Memory B cell (primary cell): ENCODE measurements at regions not wholly inside any gene's neighbourhood (a gene's known extent, or its start where the extent isn't known, plus 50 kb on each side); places are given as distances from the start of the nearest gene placed in this dataset.

ENCODE experiments used
- ATAC-seq: fragments of 150-1000 bp; cut with Tn5 transposase; 2 replicates; pipeline ENCODE4 v1.10.0; 2021; ENCODE audit warnings: low read depth, mild to moderate bottlenecking, moderate library complexity
- DNase-seq, 2 donors: peaks; one replicate each; pipeline ENCODE4 v3.0.0; 2022; ENCODE audit warnings: low spot score in 2 of 2
- H3K27ac Mint-ChIP-seq: one replicate; pipeline ENCODE4 v1.8.0; 2022; ENCODE audit warnings: mild to moderate bottlenecking, moderate library complexity, mixed read lengths
- H3K27me3 Mint-ChIP-seq: one replicate; pipeline ENCODE4 v1.8.0; 2022; ENCODE audit warnings: mixed read lengths
- H3K36me3 Mint-ChIP-seq: one replicate; pipeline ENCODE4 v1.8.0; 2022; ENCODE audit warnings: mild to moderate bottlenecking, mixed read lengths
- H3K4me1 Mint-ChIP-seq: one replicate; pipeline ENCODE4 v1.8.0; 2022; ENCODE audit warnings: mixed read lengths
- H3K4me3 Mint-ChIP-seq: one replicate; pipeline ENCODE4 v1.8.0; 2022; ENCODE audit warnings: mild to moderate bottlenecking, moderate library complexity, mixed read lengths
- H3K9me3 Mint-ChIP-seq: one replicate; pipeline ENCODE4 v1.8.0; 2022; ENCODE audit warnings: mixed read lengths

DNA sequence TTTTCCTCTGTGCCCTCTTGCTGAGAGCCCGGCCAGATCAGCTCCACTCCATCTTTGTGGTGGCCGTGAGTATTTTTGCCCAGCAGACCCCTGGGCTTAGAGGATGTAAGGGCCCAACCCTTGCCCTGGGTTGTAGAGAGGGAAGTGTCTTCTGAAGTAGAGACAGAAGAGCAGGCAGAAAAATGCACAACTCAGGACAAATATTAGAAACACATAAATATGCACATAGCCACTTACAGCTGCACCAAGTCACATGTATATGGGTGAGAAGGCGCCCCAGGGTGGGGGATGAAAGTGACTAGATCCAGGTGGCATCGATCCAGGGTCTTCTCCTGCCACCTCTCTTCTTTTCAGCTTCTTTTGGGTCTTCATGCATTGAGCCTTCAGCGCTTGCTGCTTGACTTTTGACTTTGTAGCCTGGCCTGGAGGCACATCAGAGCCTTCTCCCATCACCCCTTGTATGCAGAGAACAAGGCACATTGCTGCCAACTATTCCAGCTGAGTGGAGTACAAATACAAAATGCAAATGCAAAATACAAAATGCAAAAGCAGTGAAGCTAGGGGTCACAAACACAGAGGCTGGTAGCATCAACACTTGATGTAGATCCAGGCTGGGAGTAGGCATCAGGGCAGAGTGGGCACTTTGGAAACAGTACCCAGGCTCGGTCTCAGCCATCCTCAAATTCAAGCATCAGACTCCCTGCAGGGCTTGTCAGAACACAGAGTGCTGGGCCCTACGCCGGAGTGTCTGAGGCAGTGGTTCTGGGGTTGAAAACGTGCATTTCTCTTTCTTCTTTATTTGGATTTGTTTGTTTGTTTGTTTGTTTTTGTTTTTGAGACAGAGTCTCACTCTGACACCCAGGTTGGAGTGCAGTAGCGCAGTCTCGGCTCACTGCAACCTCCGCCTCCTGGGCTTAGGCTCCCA, 133.0 kb downstream of the ASB7 start:
- Mint-ChIP-seq H3K36me3 (no peaks in the 10 kb centered on the region), H3K27me3 (peaks cover 1% of the 10 kb centered on the region), H3K4me3 (no peak overlapping the region), H3K9me3 (peaks cover 2% of the 10 kb centered on the region), H3K27ac (no peak overlapping the region), H3K4me1 (no peaks in the 10 kb centered on the region)
- no peak for DNase-seq
- no peak for ATAC-seq

DNA sequence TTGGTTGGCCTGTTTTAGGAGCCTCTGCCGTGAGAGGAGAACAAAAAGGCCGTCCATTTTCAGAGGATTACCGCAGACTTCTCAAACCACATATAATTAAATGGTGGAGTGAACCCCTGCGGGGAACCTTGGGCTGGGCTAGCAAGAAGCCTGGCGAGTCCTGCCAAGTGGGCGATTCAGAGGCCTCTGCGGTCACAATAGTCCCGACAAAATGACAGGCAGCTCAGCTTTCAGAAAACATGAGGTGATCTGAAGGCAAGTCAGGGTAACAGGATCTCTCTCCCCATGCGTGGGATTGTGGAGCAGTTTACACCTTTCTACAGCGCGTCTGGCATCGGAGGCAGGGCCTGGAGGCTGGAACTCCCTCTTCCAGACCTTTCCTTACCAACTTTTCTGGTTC, 134.8 kb downstream of the ASB7 start:
- ATAC-seq = no peak

DNA sequence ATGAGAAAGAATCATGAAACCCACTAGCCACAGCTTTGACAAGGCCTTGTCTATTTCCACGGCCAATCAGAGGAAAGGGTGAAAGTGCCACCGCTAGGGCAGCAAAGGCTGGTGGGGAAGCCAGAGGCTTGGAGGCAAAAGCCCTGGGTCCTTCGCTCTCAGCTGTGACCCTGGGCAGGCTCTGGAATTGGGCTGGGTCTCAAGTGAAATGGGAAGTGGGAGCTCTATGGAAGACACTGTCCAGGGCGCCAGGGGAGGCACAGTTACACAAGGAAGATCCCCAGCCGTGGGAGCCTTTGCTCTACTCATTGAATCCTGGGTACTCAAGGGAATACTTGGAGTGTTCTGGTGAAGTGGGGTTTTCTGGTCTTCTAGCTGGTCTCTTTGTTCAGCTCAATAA, 136.2 kb downstream of the ASB7 start:
- Mint-ChIP-seq H3K4me3 (no peak overlapping the region), H3K36me3 (no peaks in the 10 kb centered on the region), H3K27me3 (peaks cover 2% of the 10 kb centered on the region), H3K4me1 (no peaks in the 10 kb centered on the region), H3K27ac (no peak overlapping the region), H3K9me3 (peaks cover 2% of the 10 kb centered on the region)
- DNase-seq = no peak
- ATAC-seq = no peak

More for the DNA sequence above, 134.8 kb downstream of the ASB7 start:
- DNase-seq = no peak
- no peaks in the 10 kb centered on the region for H3K36me3 Mint-ChIP-seq
- H3K4me1 Mint-ChIP-seq = no peaks in the 10 kb centered on the region
- no peak overlapping the region for H3K27ac Mint-ChIP-seq
- peaks cover 2% of the 10 kb centered on the region for H3K9me3 Mint-ChIP-seq
- no peaks in the 10 kb centered on the region for H3K27me3 Mint-ChIP-seq
- no peak overlapping the region for H3K4me3 Mint-ChIP-seq

DNA sequence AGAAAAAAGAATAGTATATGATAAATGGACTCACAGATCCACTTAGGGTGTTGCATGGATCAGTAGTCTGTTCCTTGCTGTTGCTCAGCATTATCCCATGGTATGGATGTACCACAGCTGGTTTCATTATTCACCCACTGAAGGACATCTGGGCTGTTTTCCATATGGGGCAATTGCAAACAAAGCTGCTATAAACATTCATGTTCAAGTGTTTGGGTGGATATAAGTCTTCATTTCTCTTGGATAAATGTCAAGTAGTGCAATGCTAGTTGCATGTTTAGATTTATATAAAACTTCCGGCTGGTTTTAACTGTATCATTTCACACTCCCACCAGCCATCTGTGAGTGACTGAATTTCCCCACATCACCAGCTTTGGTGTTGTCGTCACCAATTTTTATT, 137.7 kb downstream of the ASB7 start:
- Mint-ChIP-seq H3K9me3 (peaks cover under 1% of the 10 kb centered on the region), H3K36me3 (no peaks in the 10 kb centered on the region), H3K4me1 (no peaks in the 10 kb centered on the region), H3K27ac (no peak overlapping the region), H3K27me3 (peaks cover 3% of the 10 kb centered on the region), H3K4me3 (no peak overlapping the region)
- DNase-seq (no peak), ATAC-seq (no peak)

DNA sequence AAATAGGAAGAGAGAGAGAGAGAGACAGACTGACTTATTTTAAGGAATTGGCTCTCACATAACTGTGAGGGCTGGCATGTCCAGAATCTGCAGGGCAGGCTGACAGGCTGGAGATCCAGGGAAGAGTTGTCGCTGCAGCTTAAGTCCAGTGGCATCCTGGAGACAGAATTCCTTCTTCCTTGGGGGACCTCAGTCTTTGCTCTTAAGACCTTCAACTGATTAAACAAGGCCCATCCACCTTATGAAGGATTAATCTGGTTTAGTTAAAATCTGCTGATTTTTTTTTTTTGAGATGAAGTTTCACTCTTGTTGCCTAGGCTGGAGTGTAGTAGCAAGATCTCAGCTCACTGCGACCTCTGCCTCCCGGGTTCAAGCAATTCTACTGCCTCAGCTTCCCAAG, 128.0 kb upstream of the ALDH1A3 start:
- no peak for ATAC-seq
- Mint-ChIP-seq H3K4me1 (no peaks in the 10 kb centered on the region), H3K36me3 (no peaks in the 10 kb centered on the region), H3K4me3 (no peak overlapping the region), H3K9me3 (peaks cover 5% of the 10 kb centered on the region), H3K27ac (no peak overlapping the region), H3K27me3 (peaks cover 8% of the 10 kb centered on the region)
- no peak for DNase-seq

DNA sequence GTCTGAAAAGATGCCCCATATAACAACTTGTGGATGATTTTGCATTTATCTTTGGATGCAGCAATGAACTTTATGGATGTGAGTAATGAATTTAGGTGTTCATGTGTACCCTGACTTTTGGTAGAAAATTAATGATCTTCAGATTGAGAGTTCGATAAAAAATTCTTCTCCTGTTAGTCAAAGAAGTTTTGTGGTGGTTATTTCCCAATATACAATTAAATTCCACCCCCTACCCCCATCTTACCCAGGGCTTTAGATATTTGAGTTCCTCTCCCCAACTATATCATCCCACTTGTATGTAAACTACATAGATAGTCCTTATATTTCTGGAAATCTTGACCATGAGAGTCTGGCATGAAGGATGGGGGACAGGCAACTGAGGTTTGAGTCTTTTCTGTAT, 126.1 kb upstream of the ALDH1A3 start:
- no peak overlapping the region for H3K4me3 Mint-ChIP-seq
- H3K36me3 Mint-ChIP-seq = no peaks in the 10 kb centered on the region
- H3K4me1 Mint-ChIP-seq = no peaks in the 10 kb centered on the region
- DNase-seq (no peak), ATAC-seq (no peak)
- H3K27me3 Mint-ChIP-seq = peaks cover 8% of the 10 kb centered on the region
- H3K9me3 Mint-ChIP-seq = no peaks in the 10 kb centered on the region
- H3K27ac Mint-ChIP-seq = no peak overlapping the region

DNA sequence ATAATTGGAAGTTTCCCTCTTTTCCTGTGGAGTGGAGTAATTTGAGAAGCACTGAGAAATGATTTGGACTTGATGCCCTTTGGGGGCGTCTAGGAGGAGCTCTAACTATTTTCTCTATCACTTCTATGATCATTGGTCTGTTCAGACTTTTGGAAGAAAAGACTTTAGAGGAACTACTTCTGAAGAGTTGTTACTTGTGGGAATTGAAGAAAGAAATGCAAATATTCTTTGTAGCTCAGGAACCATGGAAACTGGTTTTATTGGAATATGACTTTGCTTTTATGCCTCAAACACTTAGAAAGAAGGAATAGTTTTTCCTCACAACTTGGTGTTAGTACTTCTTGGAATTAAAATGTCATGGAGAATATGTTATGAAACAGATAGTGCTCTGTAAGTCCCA, 122.0 kb upstream of the ALDH1A3 start:
- no peak overlapping the region for H3K27ac Mint-ChIP-seq
- H3K36me3 Mint-ChIP-seq = no peaks in the 10 kb centered on the region
- H3K4me1 Mint-ChIP-seq = no peaks in the 10 kb centered on the region
- ATAC-seq (no peak), DNase-seq (no peak)
- H3K9me3 Mint-ChIP-seq = no peaks in the 10 kb centered on the region
- H3K4me3 Mint-ChIP-seq = no peak overlapping the region
- peaks cover 15% of the 10 kb centered on the region for H3K27me3 Mint-ChIP-seq

DNA sequence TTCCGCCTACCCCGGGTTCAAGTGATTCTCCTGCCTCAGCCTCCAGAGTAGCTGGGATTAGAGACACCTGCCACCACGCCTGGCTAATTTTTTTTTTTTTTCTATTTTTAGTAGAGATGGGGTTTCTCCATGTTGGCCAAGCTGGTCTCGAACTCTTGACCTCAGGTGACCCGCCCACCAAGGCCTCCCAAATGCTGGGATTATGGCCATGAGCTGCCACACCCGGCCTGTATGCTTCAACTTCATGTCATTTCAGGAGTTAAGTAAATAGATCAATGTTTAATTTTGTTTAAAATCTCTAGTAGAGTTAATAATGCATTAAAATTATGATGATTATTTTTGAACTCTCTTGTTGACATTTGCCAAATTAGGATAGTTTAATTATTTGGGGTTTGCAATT, 121.1 kb upstream of the ALDH1A3 start:
- Mint-ChIP-seq H3K27me3 (peaks cover 13% of the 10 kb centered on the region), H3K4me1 (no peaks in the 10 kb centered on the region), H3K4me3 (no peak overlapping the region), H3K9me3 (no peaks in the 10 kb centered on the region), H3K27ac (no peak overlapping the region), H3K36me3 (no peaks in the 10 kb centered on the region)
- DNase-seq = no peak
- no peak for ATAC-seq

DNA sequence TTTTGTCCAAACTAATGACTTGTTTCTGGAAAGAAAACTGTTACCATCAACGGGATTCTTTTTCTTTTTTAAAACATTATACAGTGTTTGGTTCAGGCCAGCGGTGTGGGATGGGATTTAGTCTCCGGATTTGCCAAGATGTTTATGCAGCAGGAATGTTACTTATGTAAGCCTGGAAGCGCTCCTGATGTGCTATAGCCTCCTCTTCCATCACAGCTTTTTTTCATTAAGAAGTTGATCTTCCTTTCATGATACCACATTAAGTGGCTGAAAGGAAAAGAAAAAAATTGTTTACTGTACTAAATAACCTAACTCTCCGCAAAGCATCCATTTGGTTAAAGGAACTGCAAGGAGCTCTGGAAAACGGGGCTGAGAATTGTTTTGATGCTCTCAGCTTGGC, 120.5 kb upstream of the ALDH1A3 start:
- Mint-ChIP-seq H3K4me1 (no peaks in the 10 kb centered on the region), H3K36me3 (no peaks in the 10 kb centered on the region), H3K27me3 (peaks cover 13% of the 10 kb centered on the region), H3K4me3 (no peak overlapping the region), H3K27ac (no peak overlapping the region), H3K9me3 (no peaks in the 10 kb centered on the region)
- no peak for ATAC-seq
- DNase-seq = no peak

DNA sequence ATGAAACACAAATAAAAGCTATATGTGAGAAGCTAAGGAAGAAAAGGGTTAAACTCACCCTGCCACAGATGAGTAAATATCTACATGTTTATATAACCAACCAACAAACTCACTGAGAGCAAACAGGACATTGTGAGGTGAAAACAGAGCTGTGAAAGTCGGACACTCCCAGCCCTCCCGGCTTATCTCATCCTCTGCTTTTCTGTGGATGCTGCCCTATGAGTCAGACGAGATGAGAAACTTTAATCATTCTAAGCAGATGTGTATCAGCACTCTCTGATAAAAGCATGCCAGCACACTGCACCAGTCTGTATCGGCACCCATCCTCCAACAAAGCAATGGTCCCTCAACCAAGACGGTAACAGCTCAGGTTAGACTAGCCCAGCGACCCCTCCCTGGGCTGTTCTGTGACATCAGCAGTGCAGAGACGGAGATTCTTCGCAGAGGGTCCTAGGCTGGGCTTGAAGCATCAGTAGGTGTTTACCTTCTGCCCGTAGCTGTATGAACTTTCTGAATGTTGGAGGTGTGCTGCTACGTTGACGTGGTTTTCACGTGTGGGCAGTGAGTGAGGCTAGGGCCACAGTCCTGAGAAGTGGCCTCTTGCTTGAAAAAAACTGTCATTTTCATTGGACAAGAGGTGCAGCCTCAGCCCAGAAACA, 119.8 kb upstream of the ALDH1A3 start:
- H3K4me1 Mint-ChIP-seq = no peaks in the 10 kb centered on the region
- no peaks in the 10 kb centered on the region for H3K9me3 Mint-ChIP-seq
- ATAC-seq = no peak
- H3K27ac Mint-ChIP-seq = no peak overlapping the region
- no peak overlapping the region for H3K4me3 Mint-ChIP-seq
- peaks cover 13% of the 10 kb centered on the region for H3K27me3 Mint-ChIP-seq
- DNase-seq = no peak
- no peaks in the 10 kb centered on the region for H3K36me3 Mint-ChIP-seq

DNA sequence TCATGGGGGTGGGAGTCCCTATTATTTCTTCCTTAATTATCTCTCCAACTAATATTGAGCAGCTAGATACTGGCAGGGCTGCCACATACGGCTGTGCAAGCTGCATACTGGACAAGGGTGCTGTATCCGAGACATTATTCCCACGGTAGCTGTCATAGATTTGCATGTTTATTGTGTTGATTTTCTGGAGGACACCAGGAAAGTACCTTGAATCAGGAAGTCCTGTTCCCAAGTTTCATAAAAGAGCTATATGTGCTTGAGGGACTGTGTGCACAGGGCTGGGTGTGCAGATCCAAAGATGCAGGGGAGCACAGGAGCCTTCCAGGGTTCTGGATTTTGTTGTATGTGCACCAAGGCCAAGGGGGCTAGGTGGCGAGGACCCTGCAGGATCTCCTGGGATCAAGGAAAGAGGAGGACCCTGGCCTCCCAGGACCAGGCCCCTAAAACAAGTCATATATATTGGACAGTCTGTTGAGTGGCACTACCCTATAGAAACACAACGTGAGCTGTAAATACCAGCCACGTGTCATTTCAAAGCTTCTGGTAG, 119.2 kb upstream of the ALDH1A3 start:
- no peaks in the 10 kb centered on the region for H3K9me3 Mint-ChIP-seq
- no peak for ATAC-seq

DNA sequence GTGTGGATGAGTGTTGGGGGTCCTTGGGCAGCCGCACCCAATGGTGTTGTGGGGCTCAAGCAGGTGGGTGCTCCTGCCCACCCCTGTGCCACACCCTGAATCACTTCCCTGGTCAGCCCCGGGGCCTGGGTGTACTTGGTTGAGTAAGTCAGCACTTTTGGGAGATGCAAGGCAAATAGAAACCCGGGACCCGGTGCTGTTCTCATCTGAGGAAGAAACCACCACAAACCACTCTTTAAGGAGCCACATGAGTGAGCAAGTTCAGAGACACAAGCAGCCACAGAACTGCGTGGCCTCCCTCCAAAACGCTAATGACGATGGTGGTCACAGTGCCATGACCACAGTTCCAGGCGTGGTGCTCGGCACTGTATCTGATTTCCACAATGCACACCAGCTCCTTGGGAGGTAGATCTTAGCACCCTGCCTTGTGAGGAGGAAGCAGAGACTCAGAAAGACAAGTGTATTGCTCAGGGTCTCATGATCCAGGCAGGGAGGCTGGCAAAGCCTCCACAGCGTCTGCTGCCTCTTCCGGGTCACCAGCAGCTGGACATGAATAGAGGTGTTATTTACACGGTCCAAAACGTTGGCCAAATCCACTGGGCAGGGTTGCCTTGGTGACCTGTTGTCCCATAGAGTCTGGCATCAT, 118.2 kb upstream of the ALDH1A3 start:
- H3K4me1 Mint-ChIP-seq = no peaks in the 10 kb centered on the region
- no peak for DNase-seq
- H3K36me3 Mint-ChIP-seq = no peaks in the 10 kb centered on the region
- no peaks in the 10 kb centered on the region for H3K9me3 Mint-ChIP-seq
- H3K27me3 Mint-ChIP-seq = peaks cover 18% of the 10 kb centered on the region
- no peak for ATAC-seq
- no peak overlapping the region for H3K27ac Mint-ChIP-seq
- H3K4me3 Mint-ChIP-seq = no peak overlapping the region

More for the DNA sequence above, 119.2 kb upstream of the ALDH1A3 start:
- no peak for DNase-seq
- Mint-ChIP-seq H3K4me3 (no peak overlapping the region), H3K27ac (no peak overlapping the region), H3K4me1 (no peaks in the 10 kb centered on the region), H3K27me3 (peaks cover 13% of the 10 kb centered on the region), H3K36me3 (no peaks in the 10 kb centered on the region)

DNA sequence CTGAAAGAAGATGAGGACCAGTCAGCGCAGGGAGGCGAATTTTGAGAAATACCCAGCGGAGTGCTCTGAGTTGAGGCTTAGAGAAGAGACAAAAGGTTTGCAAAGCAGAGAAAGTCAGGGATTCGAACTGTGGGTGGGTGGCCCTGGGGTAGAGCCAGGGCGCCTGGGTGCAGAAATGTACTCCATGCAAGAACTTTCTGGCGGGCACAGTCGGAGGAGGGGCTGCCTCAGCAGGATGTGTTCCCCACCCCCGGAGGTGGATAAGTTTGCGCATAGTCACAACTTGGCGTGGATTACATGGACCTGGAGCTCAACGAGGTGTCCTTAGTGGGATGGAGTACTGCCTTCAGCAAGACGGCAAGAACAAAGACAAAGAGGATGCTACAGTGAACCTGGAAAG, 117.3 kb upstream of the ALDH1A3 start:
- H3K27ac Mint-ChIP-seq = no peak overlapping the region
- H3K4me3 Mint-ChIP-seq = no peak overlapping the region
- H3K4me1 Mint-ChIP-seq = no peaks in the 10 kb centered on the region
- ATAC-seq (no peak), DNase-seq (no peak)
- H3K36me3 Mint-ChIP-seq = no peaks in the 10 kb centered on the region
- no peaks in the 10 kb centered on the region for H3K9me3 Mint-ChIP-seq
- peaks cover 19% of the 10 kb centered on the region for H3K27me3 Mint-ChIP-seq
